ENCODE measurements at regions not wholly inside any gene's neighbourhood (a gene's known extent, or its start where the extent isn't known, plus 50 kb on each side); places are given as distances from the start of the nearest gene placed in this dataset.

DNA sequence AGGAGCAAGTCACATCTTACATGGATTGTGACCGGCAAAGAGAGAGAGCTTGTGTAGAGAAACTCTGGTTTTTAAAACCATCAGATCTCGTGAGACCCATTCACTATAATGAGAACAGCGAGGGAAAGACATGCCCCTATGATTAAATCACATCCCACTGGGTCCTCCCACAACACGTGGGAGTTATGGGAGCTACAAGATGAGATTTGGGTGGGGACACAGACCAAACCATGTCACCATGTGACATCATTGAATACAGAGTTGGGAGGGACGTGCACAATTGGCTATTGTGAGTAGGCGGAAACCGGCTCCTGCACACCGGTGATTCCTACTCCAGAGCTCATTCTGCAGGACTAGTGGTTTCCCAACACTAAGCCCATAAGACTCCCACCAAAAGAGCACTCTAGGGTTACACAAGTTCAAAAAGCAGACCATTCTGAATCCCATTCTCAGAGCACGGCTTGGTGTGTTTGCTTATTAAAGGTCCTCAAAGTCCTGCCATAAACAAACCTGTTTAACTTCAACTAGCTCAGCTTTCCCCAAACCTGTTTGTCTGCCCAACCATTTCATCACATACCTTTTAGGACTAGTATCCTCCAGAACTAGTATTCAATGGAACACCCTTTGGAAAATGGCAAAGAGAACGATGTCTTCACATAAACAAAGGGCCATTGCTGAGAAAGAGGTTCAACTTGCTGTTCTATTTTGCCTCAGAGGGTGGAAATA, 167.6 kb downstream of the TLE3 start:
- TF ChIP-seq CTCF (IDR thresholded peaks at IDR 0.05; ENCODE audit: low read depth, low read length) = no peak
- no peak overlapping the region for H3K4me3 ChIP-seq (ENCODE audit: low read depth, low read length)

DNA sequence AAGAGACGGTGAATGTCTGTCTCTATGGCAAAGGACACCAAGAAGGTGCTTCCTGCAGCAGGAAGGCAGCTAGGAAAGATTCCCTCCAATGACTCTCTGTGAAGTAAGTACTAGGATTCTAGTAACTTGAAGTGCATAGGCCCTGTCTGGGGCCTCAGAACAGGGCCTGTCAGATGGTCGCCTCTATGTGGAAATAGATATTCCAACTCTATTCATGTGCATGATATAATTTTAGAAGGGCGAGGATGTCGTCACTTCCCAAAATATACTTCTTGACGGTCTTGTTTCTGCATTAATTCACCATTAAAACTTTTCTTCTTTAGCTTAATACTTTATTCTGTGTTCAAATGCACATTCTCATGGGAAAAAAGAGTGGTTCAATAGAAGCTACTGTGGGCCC, 167.0 kb downstream of the TLE3 start:
- H3K4me3 ChIP-seq (ENCODE audit: low read depth, low read length) = no peak overlapping the region
- TF ChIP-seq CTCF (IDR thresholded peaks at IDR 0.05; ENCODE audit: low read depth, low read length) = no peak

GRCh38 chr15:69931156-69931555, 166.6 kb downstream of the TLE3 start:
- TF ChIP-seq CTCF (IDR thresholded peaks at IDR 0.05; ENCODE audit: low read depth, low read length) = no peak
- no peak overlapping the region for H3K4me3 ChIP-seq (ENCODE audit: low read depth, low read length)

DNA sequence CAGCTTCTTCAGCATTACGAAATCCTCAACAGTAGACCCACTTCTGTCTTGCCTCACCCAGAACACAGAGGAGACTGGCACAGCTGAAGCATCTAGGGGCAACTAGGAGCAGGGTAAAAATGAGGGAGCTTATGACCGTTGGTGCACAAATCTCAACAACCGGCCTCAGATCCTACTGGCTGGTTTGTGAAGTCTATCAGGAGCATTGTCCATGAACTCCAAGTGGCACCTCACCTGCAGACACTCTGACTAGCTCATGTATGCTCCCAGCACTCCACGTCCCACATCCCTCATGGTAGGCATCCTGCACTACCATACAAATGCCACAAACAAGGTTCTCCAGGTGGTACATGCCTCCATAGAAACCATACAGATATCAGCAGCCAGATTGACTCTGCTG, 163.1 kb downstream of the TLE3 start:
- no peak overlapping the region for H3K4me3 ChIP-seq (ENCODE audit: low read depth, low read length)
- no peak for TF ChIP-seq CTCF (IDR thresholded peaks at IDR 0.05; ENCODE audit: low read depth, low read length)

- no peak for TF ChIP-seq CTCF (IDR thresholded peaks at IDR 0.05; ENCODE audit: low read depth, low read length)
- no peak overlapping the region for H3K4me3 ChIP-seq (ENCODE audit: low read depth, low read length)
Observed at GRCh38 chr15:69939513-69940440, 157.9 kb downstream of the TLE3 start.

- no peak overlapping the region for H3K4me3 ChIP-seq (ENCODE audit: low read depth, low read length)
- no peak for TF ChIP-seq CTCF (IDR thresholded peaks at IDR 0.05; ENCODE audit: low read depth, low read length)
Observed at GRCh38 chr15:69940441-69941300, 157.0 kb downstream of the TLE3 start.
